ENCODE measurements at regions not wholly inside any gene's neighbourhood (a gene's known extent, or its start where the extent isn't known, plus 50 kb on each side); places are given as distances from the start of the nearest gene placed in this dataset.

DNA sequence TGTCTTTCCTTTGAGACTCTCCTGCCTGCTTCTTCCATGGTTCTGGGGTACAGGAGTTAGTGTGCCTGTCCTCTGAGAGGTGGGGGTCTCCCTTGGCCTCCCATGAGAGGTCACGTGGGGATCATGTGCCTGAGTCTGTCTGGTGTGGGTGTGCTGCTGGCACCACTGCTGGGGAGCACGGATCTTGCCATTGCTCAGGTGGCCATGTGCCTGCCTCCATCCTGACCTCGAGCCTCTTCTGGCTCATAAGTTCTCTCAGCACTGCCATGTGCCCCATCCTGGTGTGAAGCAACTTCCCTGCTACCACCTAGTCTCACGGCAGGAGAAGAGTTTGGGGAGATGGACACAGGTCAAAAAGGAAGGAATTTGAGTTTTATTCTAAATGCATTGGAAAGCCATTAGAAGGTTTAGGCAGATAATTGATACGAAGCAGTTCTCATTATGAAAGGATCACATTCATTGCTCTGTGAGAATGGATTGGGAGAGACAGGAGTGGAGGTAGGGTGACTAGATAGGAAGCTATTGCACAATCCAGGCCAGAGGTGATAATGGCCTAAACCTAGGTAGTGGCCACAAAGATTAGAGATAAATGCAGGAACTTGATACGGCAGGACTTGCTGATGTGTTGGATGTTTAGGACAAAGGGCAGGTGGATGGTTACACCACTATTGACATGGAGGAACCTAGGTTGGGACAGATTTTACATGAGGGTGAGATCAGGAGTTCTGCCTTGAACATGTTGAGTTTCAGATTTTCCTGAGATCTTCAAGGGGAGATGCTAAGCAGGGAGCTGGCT is 173.0 kb upstream of the RORA start:
- TF ChIP-seq RFX5 (IDR thresholded peaks at IDR 0.05; ENCODE audit: low read depth, low read length) (no peak), CEBPB (IDR thresholded peaks at IDR 0.05; ENCODE audit: low read depth, low read length) (peak; percentile 48), POLR2A (IDR thresholded peaks at IDR 0.05; ENCODE audit: low read depth, low read length) (no peak), BHLHE40 (IDR thresholded peaks at IDR 0.05; ENCODE audit: low read depth, low read length) (no peak), RAD21 (IDR thresholded peaks at IDR 0.05; ENCODE audit: low read length) (no peak), MXI1 (IDR thresholded peaks at IDR 0.05; ENCODE audit: borderline replicate concordance, low read depth, low read length) (no peak), CHD1 (IDR thresholded peaks at IDR 0.05; ENCODE audit: low read depth, low read length) (no peak), RCOR1 (IDR thresholded peaks at IDR 0.05; ENCODE audit: insufficient replicate concordance, low read length) (no peak), MAFK (IDR thresholded peaks at IDR 0.05; ENCODE audit: low read depth, low read length) (no peak), NFE2L2 (IDR thresholded peaks at IDR 0.05; ENCODE audit: low read depth, low read length) (no peak)
- TF ChIP-seq, protein P1, sequence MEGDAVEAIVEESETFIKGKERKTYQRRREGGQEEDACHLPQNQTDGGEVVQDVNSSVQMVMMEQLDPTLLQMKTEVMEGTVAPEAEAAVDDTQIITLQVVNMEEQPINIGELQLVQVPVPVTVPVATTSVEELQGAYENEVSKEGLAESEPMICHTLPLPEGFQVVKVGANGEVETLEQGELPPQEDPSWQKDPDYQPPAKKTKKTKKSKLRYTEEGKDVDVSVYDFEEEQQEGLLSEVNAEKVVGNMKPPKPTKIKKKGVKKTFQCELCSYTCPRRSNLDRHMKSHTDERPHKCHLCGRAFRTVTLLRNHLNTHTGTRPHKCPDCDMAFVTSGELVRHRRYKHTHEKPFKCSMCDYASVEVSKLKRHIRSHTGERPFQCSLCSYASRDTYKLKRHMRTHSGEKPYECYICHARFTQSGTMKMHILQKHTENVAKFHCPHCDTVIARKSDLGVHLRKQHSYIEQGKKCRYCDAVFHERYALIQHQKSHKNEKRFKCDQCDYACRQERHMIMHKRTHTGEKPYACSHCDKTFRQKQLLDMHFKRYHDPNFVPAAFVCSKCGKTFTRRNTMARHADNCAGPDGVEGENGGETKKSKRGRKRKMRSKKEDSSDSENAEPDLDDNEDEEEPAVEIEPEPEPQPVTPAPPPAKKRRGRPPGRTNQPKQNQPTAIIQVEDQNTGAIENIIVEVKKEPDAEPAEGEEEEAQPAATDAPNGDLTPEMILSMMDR (conservative IDR thresholded peaks at IDR 0.05; ENCODE audit: low read depth, low read length) = no peak
